HL-60 (cell line): ENCODE measurements at regions not wholly inside any gene's neighbourhood (a gene's known extent, or its start where the extent isn't known, plus 50 kb on each side); places are given as distances from the start of the nearest gene placed in this dataset.

Experiments
- DNase-seq, 2 experiments: peaks; one replicate each; pipeline ENCODE4 v3.0.0-alpha.2; 2010 to 2020; ENCODE audit warnings: low read depth in 1 of 2, low spot score in 1 of 2
- H3K27ac ChIP-seq: fragments of 250-450 bp; sonication (Bioruptor Pico); replicated peaks from 2 replicates; pipeline ENCODE4 v1.5.1; 2020; ENCODE audit warnings: mild to moderate bottlenecking, moderate library complexity
- H3K27me3 ChIP-seq: fragments of 250-450 bp; sonication (Bioruptor Pico); 2 replicates; pipeline ENCODE4 v1.5.1; 2021; ENCODE audit warnings: mild to moderate bottlenecking, moderate library complexity; ENCODE audit not compliant: insufficient read depth, poor library complexity, severe bottlenecking
- H3K4me3 ChIP-seq: replicated peaks from 2 replicates; pipeline ENCODE4 v1.5.1; 2011; ENCODE audit warnings: mild to moderate bottlenecking, control low read depth, low read length; ENCODE audit not compliant: insufficient read depth
- CTCF ChIP-seq: IDR thresholded peaks from one replicate; pipeline ENCODE4 v1.5.1; 2011; ENCODE audit warnings: low read length, control low read depth, inconsistent platforms; ENCODE audit not compliant: insufficient read depth
- GABPA ChIP-seq: IDR thresholded peaks from 2 replicates; pipeline ENCODE4 v1.6.1; 2012; ENCODE audit warnings: low read depth
- POLR2AphosphoS5 ChIP-seq: IDR thresholded peaks from 2 replicates; pipeline ENCODE4 v1.6.1; 2012; ENCODE audit warnings: low read depth
- REST ChIP-seq: IDR thresholded peaks from 2 replicates; pipeline ENCODE4 v1.6.1; 2012; ENCODE audit warnings: low read depth; ENCODE audit not compliant: insufficient replicate concordance
- SPI1 ChIP-seq: IDR thresholded peaks from 2 replicates; pipeline ENCODE4 v1.6.1; 2012; ENCODE audit warnings: low read depth, mild to moderate bottlenecking, borderline replicate concordance

- TF ChIP-seq REST, result no peak
- no peak for TF ChIP-seq POLR2AphosphoS5
- no peak for TF ChIP-seq GABPA
- no peak for TF ChIP-seq CTCF
- no peak for TF ChIP-seq SPI1
- Histone ChIP-seq H3K27me3 (no peaks in the 10 kb centered on the region), H3K4me3 (no peak overlapping the region), H3K27ac (no peak overlapping the region)
- no peak for DNase-seq
These were observed 157.9 kb upstream of the DMRT1 start for GRCh38 chr9:683509-684021.

- no peak overlapping the region for H3K27ac ChIP-seq
- no peak overlapping the region for H3K4me3 ChIP-seq
- no peaks in the 10 kb centered on the region for H3K27me3 ChIP-seq
- TF ChIP-seq SPI1, result no peak
- no peak for DNase-seq
These were observed 157.2 kb upstream of the DMRT1 start for GRCh38 chr9:684054-684890.

- no peak for DNase-seq
- H3K27me3 ChIP-seq, result no peaks in the 10 kb centered on the region
- H3K27ac ChIP-seq, result no peak overlapping the region
- TF ChIP-seq REST (no peak), GABPA (no peak), POLR2AphosphoS5 (no peak), SPI1 (no peak), CTCF (no peak)
- no peak overlapping the region for H3K4me3 ChIP-seq
These were observed 156.6 kb upstream of the DMRT1 start for GRCh38 chr9:684941-685340.

- no peak overlapping the region for H3K27ac ChIP-seq
- no peak for TF ChIP-seq CTCF
- no peak for TF ChIP-seq SPI1
- TF ChIP-seq POLR2AphosphoS5, result no peak
- no peak for TF ChIP-seq REST
- no peak for TF ChIP-seq GABPA
- no peak overlapping the region for H3K4me3 ChIP-seq
- no peak for DNase-seq
- no peaks in the 10 kb centered on the region for H3K27me3 ChIP-seq
These were observed 155.1 kb upstream of the DMRT1 start for GRCh38 chr9:686321-686813.
